ENCODE measurements at regions not wholly inside any gene's neighbourhood (a gene's known extent, or its start where the extent isn't known, plus 50 kb on each side); places are given as distances from the start of the nearest gene placed in this dataset.

- TF ChIP-seq, protein P1, sequence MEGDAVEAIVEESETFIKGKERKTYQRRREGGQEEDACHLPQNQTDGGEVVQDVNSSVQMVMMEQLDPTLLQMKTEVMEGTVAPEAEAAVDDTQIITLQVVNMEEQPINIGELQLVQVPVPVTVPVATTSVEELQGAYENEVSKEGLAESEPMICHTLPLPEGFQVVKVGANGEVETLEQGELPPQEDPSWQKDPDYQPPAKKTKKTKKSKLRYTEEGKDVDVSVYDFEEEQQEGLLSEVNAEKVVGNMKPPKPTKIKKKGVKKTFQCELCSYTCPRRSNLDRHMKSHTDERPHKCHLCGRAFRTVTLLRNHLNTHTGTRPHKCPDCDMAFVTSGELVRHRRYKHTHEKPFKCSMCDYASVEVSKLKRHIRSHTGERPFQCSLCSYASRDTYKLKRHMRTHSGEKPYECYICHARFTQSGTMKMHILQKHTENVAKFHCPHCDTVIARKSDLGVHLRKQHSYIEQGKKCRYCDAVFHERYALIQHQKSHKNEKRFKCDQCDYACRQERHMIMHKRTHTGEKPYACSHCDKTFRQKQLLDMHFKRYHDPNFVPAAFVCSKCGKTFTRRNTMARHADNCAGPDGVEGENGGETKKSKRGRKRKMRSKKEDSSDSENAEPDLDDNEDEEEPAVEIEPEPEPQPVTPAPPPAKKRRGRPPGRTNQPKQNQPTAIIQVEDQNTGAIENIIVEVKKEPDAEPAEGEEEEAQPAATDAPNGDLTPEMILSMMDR (conservative IDR thresholded peaks at IDR 0.05): no peak
- Histone ChIP-seq H3K9me3 (ENCODE audit: control insufficient read depth, low read depth, low read length) (no peaks in the 10 kb centered on the region), H3K14ac (ENCODE audit: insufficient read depth, low read length) (no peak overlapping the region), H3K79me1 (ENCODE audit: insufficient read depth, low read depth, low read length, poor library complexity, severe bottlenecking) (no peaks in the 10 kb centered on the region), H2BK5ac (ENCODE audit: insufficient read length, low read length) (no peak overlapping the region), H3K23me2 (ENCODE audit: insufficient read length, low read depth, low read length, poor library complexity, severe bottlenecking) (no peaks in the 10 kb centered on the region), H2AK5ac (ENCODE audit: insufficient read length, low read length) (no peak overlapping the region), H3K4me1 (ENCODE audit: insufficient read depth, low read length) (no peaks in the 10 kb centered on the region), H3K18ac (ENCODE audit: insufficient read length, low read depth, low read length) (no peak overlapping the region), H3K27ac (ENCODE audit: insufficient read length, low read depth, low read length) (no peak overlapping the region), H3K27me3 (ENCODE audit: insufficient read depth, low read length) (no peaks in the 10 kb centered on the region), H3K79me2 (ENCODE audit: insufficient read depth, low read length) (no peaks in the 10 kb centered on the region), H3K9ac (ENCODE audit: extremely low read depth, insufficient read length, low read length) (no peak overlapping the region), H2BK12ac (ENCODE audit: insufficient read length, low read depth, low read length) (no peak overlapping the region), H3K4me2 (ENCODE audit: insufficient read depth, insufficient read length, low read length) (no peak overlapping the region), H3T11ph (ENCODE audit: low read length) (no peak overlapping the region), H2BK15ac (ENCODE audit: low read depth, low read length) (no peak overlapping the region), H2BK20ac (ENCODE audit: low read depth, low read length, poor library complexity, severe bottlenecking) (no peak overlapping the region), H4K91ac (ENCODE audit: insufficient read length, low read depth, low read length) (no peak overlapping the region), H2AFZ (ENCODE audit: low read length) (no peak overlapping the region), H4K20me1 (ENCODE audit: control insufficient read depth, insufficient read depth, insufficient read length) (no peaks in the 10 kb centered on the region), H2BK120ac (ENCODE audit: low read depth, low read length, poor library complexity, severe bottlenecking) (no peak overlapping the region), H4K5ac (ENCODE audit: insufficient read length, low read depth, low read length) (no peak overlapping the region), H3K23ac (ENCODE audit: insufficient read length, low read depth, low read length) (no peak overlapping the region), H3K56ac (ENCODE audit: insufficient read length, low read depth, low read length) (no peak overlapping the region), H3K4ac (ENCODE audit: low read depth, low read length) (no peak overlapping the region), H4K8ac (replicated peaks; ENCODE audit: insufficient read length, low read depth, low read length) (no peak overlapping the region)
- WGBS (ENCODE audit: extremely low coverage, insufficient read length, low lambda C conversion rate): no CpG with 5 or more reads among the region's 3 CpGs
- peak overlapping the region in 1 of 3 experiments; percentile 72; a peak in 1 of 7 replicates for H3K27ac Mint-ChIP-seq
- peaks cover 4 to 15% (median 4%) of the 10 kb centered on the region in 3 experiments; a peak in 6 of 7 replicates for H3K36me3 Mint-ChIP-seq (ENCODE audit: insufficient read depth in 1 of 3, low read depth in 3 of 3)
- peaks cover 14 to 15% of the 10 kb centered on the region in 2 experiments for H3K9me3 Mint-ChIP-seq
- no peaks in the 10 kb centered on the region for H3K27me3 Mint-ChIP-seq (ENCODE audit: low read depth)
- H3K4me1 Mint-ChIP-seq: no peaks in the 10 kb centered on the region
- no peak overlapping the region for H3K4me3 Mint-ChIP-seq
- DNase-seq: no peak
These were observed 159.6 kb upstream of the MYLIP start for GRCh38 chr6:15969236-15969778.
